ENCODE measurements at regions not wholly inside any gene's neighbourhood (a gene's known extent, or its start where the extent isn't known, plus 50 kb on each side); places are given as distances from the start of the nearest gene placed in this dataset.

- no peak for TF ChIP-seq POLR2AphosphoS5 (IDR thresholded peaks at IDR 0.05)
- no peak for TF ChIP-seq CTCF (IDR thresholded peaks at IDR 0.05)
Observed at GRCh38 chr4:173934201-173934600, 349.3 kb downstream of the FBXO8 start.
